ENCODE measurements at regions not wholly inside any gene's neighbourhood (a gene's known extent, or its start where the extent isn't known, plus 50 kb on each side); places are given as distances from the start of the nearest gene placed in this dataset.

DNA sequence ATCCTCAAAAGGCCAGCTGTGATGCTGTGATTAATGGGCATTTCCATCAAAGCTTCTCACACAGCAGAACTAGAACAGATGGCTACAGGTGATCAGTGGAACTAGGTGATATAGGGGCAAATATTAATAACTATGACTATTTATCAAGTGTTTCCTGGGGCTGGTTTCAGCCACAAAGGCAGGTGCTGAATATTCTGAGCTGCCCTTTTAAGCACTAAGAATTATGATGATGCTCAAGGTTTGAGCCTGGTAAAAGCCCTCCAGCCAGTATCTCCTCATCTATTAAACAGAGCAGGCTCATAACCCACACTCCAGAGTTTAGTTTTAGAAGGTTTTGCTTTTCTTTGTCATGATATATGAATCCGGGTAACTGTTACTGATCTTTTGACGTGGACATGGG lies 129.5 kb upstream of the ACP3 start:
- Histone ChIP-seq H3K4me3 (ENCODE audit: low read length) (no peak overlapping the region), H3K36me3 (ENCODE audit: low read depth, low read length) (no peaks in the 10 kb centered on the region), H2AFZ (ENCODE audit: low read length) (no peak overlapping the region), H3K27ac (ENCODE audit: low read length) (no peak overlapping the region), H3K4me2 (ENCODE audit: low read length) (no peak overlapping the region), H3K9ac (ENCODE audit: low read length) (no peak overlapping the region), H3K27me3 (ENCODE audit: low read length) (no peaks in the 10 kb centered on the region), H3K79me2 (ENCODE audit: low read length) (no peaks in the 10 kb centered on the region), H3K9me3 (ENCODE audit: low read length) (no peaks in the 10 kb centered on the region), H3F3A (ENCODE audit: low read length, unreplicated experiment) (no peaks in the 10 kb centered on the region), H3K9me2 (replicated peaks; ENCODE audit: low read length) (no peaks in the 10 kb centered on the region), H3K4me1 (ENCODE audit: insufficient read depth, low read length) (no peaks in the 10 kb centered on the region), H4K20me1 (ENCODE audit: low read length) (no peaks in the 10 kb centered on the region)
- intact Hi-C loops (cut with micrococcal nuclease): no loop called here
- TF ChIP-seq EZH2 (IDR thresholded peaks at IDR 0.05; ENCODE audit: low read length, unreplicated experiment): no peak
- TF ChIP-seq, protein P1, sequence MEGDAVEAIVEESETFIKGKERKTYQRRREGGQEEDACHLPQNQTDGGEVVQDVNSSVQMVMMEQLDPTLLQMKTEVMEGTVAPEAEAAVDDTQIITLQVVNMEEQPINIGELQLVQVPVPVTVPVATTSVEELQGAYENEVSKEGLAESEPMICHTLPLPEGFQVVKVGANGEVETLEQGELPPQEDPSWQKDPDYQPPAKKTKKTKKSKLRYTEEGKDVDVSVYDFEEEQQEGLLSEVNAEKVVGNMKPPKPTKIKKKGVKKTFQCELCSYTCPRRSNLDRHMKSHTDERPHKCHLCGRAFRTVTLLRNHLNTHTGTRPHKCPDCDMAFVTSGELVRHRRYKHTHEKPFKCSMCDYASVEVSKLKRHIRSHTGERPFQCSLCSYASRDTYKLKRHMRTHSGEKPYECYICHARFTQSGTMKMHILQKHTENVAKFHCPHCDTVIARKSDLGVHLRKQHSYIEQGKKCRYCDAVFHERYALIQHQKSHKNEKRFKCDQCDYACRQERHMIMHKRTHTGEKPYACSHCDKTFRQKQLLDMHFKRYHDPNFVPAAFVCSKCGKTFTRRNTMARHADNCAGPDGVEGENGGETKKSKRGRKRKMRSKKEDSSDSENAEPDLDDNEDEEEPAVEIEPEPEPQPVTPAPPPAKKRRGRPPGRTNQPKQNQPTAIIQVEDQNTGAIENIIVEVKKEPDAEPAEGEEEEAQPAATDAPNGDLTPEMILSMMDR (conservative IDR thresholded peaks at IDR 0.05; ENCODE audit: low read depth, low read length): no peak
- TF ChIP-seq EZH2phosphoT487 (IDR thresholded peaks at IDR 0.05; ENCODE audit: borderline replicate concordance, low read length): no peak
- ATAC-seq (no peak), DNase-seq (no peak)
- BruUV-seq (replicated peaks): no TSS peak
- ChIA-PET CTCF (no interaction called here), POLR2A (ENCODE audit: unreplicated experiment) (no interaction called here)

DNA sequence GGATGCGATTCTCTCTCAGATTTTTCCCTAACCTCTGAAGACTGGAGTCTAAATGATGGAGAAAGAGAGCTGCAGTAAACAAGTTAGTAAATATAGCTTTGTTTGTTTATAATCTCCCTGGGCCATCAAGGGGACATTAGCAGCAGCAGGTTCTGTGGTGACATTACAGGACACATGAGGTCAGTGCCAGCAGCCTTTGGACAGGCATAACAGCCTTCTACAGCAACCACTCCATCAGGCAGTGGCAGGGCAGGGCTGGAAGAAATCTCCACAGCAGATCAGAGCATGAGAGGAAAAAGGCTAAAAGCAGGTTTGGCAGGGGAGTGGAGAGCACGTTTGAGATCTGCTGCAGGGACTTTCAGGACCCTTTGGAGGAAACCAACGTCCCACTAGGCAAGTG lies 127.6 kb upstream of the ACP3 start:
- DNase-seq (no peak), ATAC-seq (no peak)
- ChIA-PET CTCF (no interaction called here), POLR2A (ENCODE audit: unreplicated experiment) (no interaction called here)
- BruUV-seq (replicated peaks): no TSS peak
- no peaks in the 10 kb centered on the region for H3F3A ChIP-seq (ENCODE audit: low read length, unreplicated experiment)
- no peaks in the 10 kb centered on the region for H3K36me3 ChIP-seq (ENCODE audit: low read depth, low read length)
- no peaks in the 10 kb centered on the region for H3K79me2 ChIP-seq (ENCODE audit: low read length)
- no peak overlapping the region for H3K4me3 ChIP-seq (ENCODE audit: low read length)
- no peaks in the 10 kb centered on the region for H4K20me1 ChIP-seq (ENCODE audit: low read length)
- H3K4me1 ChIP-seq (ENCODE audit: insufficient read depth, low read length): no peaks in the 10 kb centered on the region
- no peak overlapping the region for H3K27ac ChIP-seq (ENCODE audit: low read length)
- TF ChIP-seq, protein P1 (conservative IDR thresholded peaks at IDR 0.05; ENCODE audit: low read depth, low read length): no peak
- TF ChIP-seq EZH2phosphoT487 (IDR thresholded peaks at IDR 0.05; ENCODE audit: borderline replicate concordance, low read length): no peak
- no peak for TF ChIP-seq EZH2 (IDR thresholded peaks at IDR 0.05; ENCODE audit: low read length, unreplicated experiment)
- no peaks in the 10 kb centered on the region for H3K9me3 ChIP-seq (ENCODE audit: low read length)
- H3K9ac ChIP-seq (ENCODE audit: low read length): no peak overlapping the region
- no peaks in the 10 kb centered on the region for H3K27me3 ChIP-seq (ENCODE audit: low read length)
- H2AFZ ChIP-seq (ENCODE audit: low read length): no peak overlapping the region
- intact Hi-C loops (cut with micrococcal nuclease): no loop called here
- no peaks in the 10 kb centered on the region for H3K9me2 ChIP-seq (replicated peaks; ENCODE audit: low read length)
- H3K4me2 ChIP-seq (ENCODE audit: low read length): no peak overlapping the region

DNA sequence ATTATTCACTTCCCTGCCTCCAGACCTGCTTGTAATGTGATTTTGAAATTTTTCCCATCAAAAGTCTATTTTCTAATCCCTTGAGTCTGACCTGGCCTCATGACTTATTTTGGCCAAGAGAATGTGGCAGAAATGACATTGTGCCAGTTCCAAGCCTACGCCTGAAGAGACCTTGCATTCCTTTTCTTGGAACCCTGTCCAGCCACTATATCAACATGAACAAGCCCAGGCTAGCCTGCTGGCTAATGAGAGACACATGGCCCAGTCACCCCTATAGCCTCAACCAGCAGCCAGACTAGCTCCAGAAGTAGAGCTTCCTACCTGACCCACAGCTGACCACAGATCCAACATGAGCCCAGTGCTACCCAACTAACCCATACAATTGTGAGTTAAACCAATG lies 121.1 kb upstream of the ACP3 start:
- Histone ChIP-seq H3K79me2 (ENCODE audit: low read length) (no peaks in the 10 kb centered on the region), H4K20me1 (ENCODE audit: low read length) (no peaks in the 10 kb centered on the region), H3F3A (ENCODE audit: low read length, unreplicated experiment) (no peaks in the 10 kb centered on the region), H2AFZ (ENCODE audit: low read length) (no peak overlapping the region), H3K4me1 (ENCODE audit: insufficient read depth, low read length) (no peaks in the 10 kb centered on the region), H3K9ac (ENCODE audit: low read length) (no peak overlapping the region), H3K9me2 (replicated peaks; ENCODE audit: low read length) (no peaks in the 10 kb centered on the region), H3K9me3 (ENCODE audit: low read length) (no peaks in the 10 kb centered on the region), H3K4me3 (ENCODE audit: low read length) (no peak overlapping the region), H3K4me2 (ENCODE audit: low read length) (no peak overlapping the region), H3K36me3 (ENCODE audit: low read depth, low read length) (no peaks in the 10 kb centered on the region), H3K27ac (ENCODE audit: low read length) (no peak overlapping the region), H3K27me3 (ENCODE audit: low read length) (no peaks in the 10 kb centered on the region)
- ChIA-PET CTCF (no interaction called here), POLR2A (ENCODE audit: unreplicated experiment) (no interaction called here)
- TF ChIP-seq EZH2 (IDR thresholded peaks at IDR 0.05; ENCODE audit: low read length, unreplicated experiment) (no peak), EZH2phosphoT487 (IDR thresholded peaks at IDR 0.05; ENCODE audit: borderline replicate concordance, low read length) (no peak)
- TF ChIP-seq, protein P1 (conservative IDR thresholded peaks at IDR 0.05; ENCODE audit: low read depth, low read length): no peak
- ATAC-seq (no peak), DNase-seq (no peak)
- no TSS peak for BruUV-seq (replicated peaks)
- intact Hi-C loops (cut with micrococcal nuclease): no loop called here

Measured in PC-3 (cell line).